PC-3 (cell line): ENCODE measurements at regions not wholly inside any gene's neighbourhood (a gene's known extent, or its start where the extent isn't known, plus 50 kb on each side); places are given as distances from the start of the nearest gene placed in this dataset.

ENCODE experiments used
- EZH2phosphoT487 ChIP-seq: fragments of 300-600 bp; sonication (generic); IDR thresholded peaks from 2 replicates; pipeline ENCODE4 v1.6.1; 2018; ENCODE audit warnings: mild to moderate bottlenecking, antibody characterized with exemption, low read length, borderline replicate concordance
- TF ChIP-seq, protein P1 (sequence below): fragments of 300-600 bp; sonication (generic); conservative IDR thresholded peaks from 2 replicates; pipeline ENCODE4 v1.5.1; 2017; ENCODE audit warnings: antibody characterized with exemption, low read depth, mild to moderate bottlenecking, low read length

DNA sequence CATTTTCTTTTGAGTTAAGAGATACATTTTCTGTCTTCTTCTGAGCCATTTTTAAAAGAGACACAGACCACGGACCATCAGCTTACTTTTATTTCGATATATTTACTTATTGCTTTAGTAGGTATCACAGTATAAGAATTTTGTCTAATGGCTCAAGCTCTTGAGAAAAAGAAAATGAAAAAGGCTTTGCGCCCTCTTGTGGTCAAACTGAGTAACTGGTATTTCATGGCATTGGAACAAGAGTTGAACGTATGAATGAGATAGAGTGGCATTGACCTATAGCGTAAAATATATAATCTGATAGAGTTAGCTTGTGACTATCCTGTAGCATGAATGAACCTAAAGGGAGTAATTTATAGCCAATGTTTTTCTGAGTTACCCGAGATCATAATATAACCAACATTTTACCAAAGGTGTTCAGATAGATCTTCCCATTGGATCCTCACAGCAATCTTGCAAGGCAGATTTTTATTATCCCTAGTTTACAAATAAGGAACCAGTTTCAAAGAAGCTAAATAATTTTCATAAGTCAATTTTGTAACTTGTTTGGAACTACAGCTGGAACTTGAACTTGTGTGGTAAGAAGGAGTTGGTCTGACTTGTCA, 154.6 kb downstream of the POLR2M start:
- TF ChIP-seq, protein P1, sequence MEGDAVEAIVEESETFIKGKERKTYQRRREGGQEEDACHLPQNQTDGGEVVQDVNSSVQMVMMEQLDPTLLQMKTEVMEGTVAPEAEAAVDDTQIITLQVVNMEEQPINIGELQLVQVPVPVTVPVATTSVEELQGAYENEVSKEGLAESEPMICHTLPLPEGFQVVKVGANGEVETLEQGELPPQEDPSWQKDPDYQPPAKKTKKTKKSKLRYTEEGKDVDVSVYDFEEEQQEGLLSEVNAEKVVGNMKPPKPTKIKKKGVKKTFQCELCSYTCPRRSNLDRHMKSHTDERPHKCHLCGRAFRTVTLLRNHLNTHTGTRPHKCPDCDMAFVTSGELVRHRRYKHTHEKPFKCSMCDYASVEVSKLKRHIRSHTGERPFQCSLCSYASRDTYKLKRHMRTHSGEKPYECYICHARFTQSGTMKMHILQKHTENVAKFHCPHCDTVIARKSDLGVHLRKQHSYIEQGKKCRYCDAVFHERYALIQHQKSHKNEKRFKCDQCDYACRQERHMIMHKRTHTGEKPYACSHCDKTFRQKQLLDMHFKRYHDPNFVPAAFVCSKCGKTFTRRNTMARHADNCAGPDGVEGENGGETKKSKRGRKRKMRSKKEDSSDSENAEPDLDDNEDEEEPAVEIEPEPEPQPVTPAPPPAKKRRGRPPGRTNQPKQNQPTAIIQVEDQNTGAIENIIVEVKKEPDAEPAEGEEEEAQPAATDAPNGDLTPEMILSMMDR = peak; percentile 84
- TF ChIP-seq EZH2phosphoT487 = no peak
